H9 (cell line): ENCODE measurements at regions not wholly inside any gene's neighbourhood (a gene's known extent, or its start where the extent isn't known, plus 50 kb on each side); places are given as distances from the start of the nearest gene placed in this dataset.

Source experiments
- DNase-seq: peaks from one replicate; pipeline ENCODE4 v3.0.0-alpha.2; 2017
- H2AFZ ChIP-seq: one replicate; pipeline ENCODE4 v1.6.1; 2013; ENCODE audit warnings: mild to moderate bottlenecking, low read length, control low read depth, moderate library complexity
- H2AK5ac ChIP-seq: 2 replicates; pipeline ENCODE4 v1.6.1; 2013; ENCODE audit warnings: low read length, control low read depth, mixed read lengths; ENCODE audit not compliant: insufficient read length
- H2BK120ac ChIP-seq: one replicate; pipeline ENCODE4 v1.6.1; 2013; ENCODE audit warnings: low read depth, mild to moderate bottlenecking, low read length, control low read depth, inconsistent platforms; ENCODE audit not compliant: poor library complexity, severe bottlenecking
- H2BK12ac ChIP-seq: 2 replicates; pipeline ENCODE4 v1.6.1; 2013; ENCODE audit warnings: low read length, control low read depth, mixed read lengths, low read depth; ENCODE audit not compliant: insufficient read length
- H2BK15ac ChIP-seq: 2 replicates; pipeline ENCODE4 v1.6.1; 2013; ENCODE audit warnings: low read depth, low read length, control low read depth
- H2BK20ac ChIP-seq: one replicate; pipeline ENCODE4 v1.6.1; 2013; ENCODE audit warnings: low read depth, mild to moderate bottlenecking, low read length, control low read depth, inconsistent platforms; ENCODE audit not compliant: poor library complexity, severe bottlenecking
- H2BK5ac ChIP-seq: 2 replicates; pipeline ENCODE4 v1.6.1; 2013; ENCODE audit warnings: low read length, control low read depth, mixed read lengths; ENCODE audit not compliant: insufficient read length
- H3K14ac ChIP-seq: 2 replicates; pipeline ENCODE4 v1.6.1; 2013; ENCODE audit warnings: low read length, control low read depth; ENCODE audit not compliant: insufficient read depth
- H3K18ac ChIP-seq: 2 replicates; pipeline ENCODE4 v1.6.1; 2013; ENCODE audit warnings: low read depth, mild to moderate bottlenecking, mixed read lengths, low read length, control low read depth; ENCODE audit not compliant: insufficient read length
- H3K23ac ChIP-seq: 2 replicates; pipeline ENCODE4 v1.6.1; 2013; ENCODE audit warnings: low read length, control low read depth, mixed read lengths, low read depth; ENCODE audit not compliant: insufficient read length
- H3K23me2 ChIP-seq: 2 replicates; pipeline ENCODE4 v1.6.1; 2013; ENCODE audit warnings: low read depth, mild to moderate bottlenecking, mixed read lengths, low read length, control low read depth; ENCODE audit not compliant: insufficient read length, poor library complexity, severe bottlenecking
- H3K27ac ChIP-seq: 2 replicates; pipeline ENCODE4 v1.5.1; 2013; ENCODE audit warnings: low read length, control low read depth, mixed read lengths, low read depth; ENCODE audit not compliant: insufficient read length
- H3K27me3 ChIP-seq: 2 replicates; pipeline ENCODE4 v1.6.1; 2013; ENCODE audit warnings: low read length, control low read depth, inconsistent platforms; ENCODE audit not compliant: insufficient read depth
- H3K4ac ChIP-seq: 2 replicates; pipeline ENCODE4 v1.6.1; 2013; ENCODE audit warnings: low read depth, mild to moderate bottlenecking, control low read depth, inconsistent platforms, low read length, moderate library complexity
- H3K4me1 ChIP-seq: 2 replicates; pipeline ENCODE4 v1.6.1; 2013; ENCODE audit warnings: low read length, control low read depth, inconsistent platforms; ENCODE audit not compliant: insufficient read depth
- H3K4me2 ChIP-seq: 2 replicates; pipeline ENCODE4 v1.6.1; 2013; ENCODE audit warnings: low read length, control low read depth, mixed read lengths; ENCODE audit not compliant: insufficient read length, insufficient read depth
- H3K56ac ChIP-seq: 2 replicates; pipeline ENCODE4 v1.6.1; 2013; ENCODE audit warnings: low read depth, mild to moderate bottlenecking, mixed read lengths, low read length, control low read depth; ENCODE audit not compliant: insufficient read length
- H3K79me1 ChIP-seq: 2 replicates; pipeline ENCODE4 v1.6.1; 2013; ENCODE audit warnings: low read depth, mild to moderate bottlenecking, moderate library complexity, low read length, control low read depth, inconsistent platforms; ENCODE audit not compliant: insufficient read depth, poor library complexity, severe bottlenecking
- H3K79me2 ChIP-seq: 2 replicates; pipeline ENCODE4 v1.6.1; 2013; ENCODE audit warnings: low read length, control low read depth, inconsistent platforms; ENCODE audit not compliant: insufficient read depth
- H3K9ac ChIP-seq: 2 replicates; pipeline ENCODE4 v1.6.1; 2013; ENCODE audit warnings: low read length, control low read depth, mixed read lengths; ENCODE audit not compliant: insufficient read length; ENCODE audit errors: extremely low read depth
- H3K9me3 ChIP-seq: one replicate; pipeline ENCODE4 v1.6.1; 2013; ENCODE audit warnings: low read depth, low read length, inconsistent platforms; ENCODE audit not compliant: control insufficient read depth
- H3T11ph ChIP-seq: one replicate; pipeline ENCODE4 v1.6.1; 2013; ENCODE audit warnings: mild to moderate bottlenecking, low read length, control low read depth, inconsistent platforms
- H4K20me1 ChIP-seq: one replicate; pipeline ENCODE4 v1.6.1; 2013; ENCODE audit not compliant: control insufficient read depth, insufficient read length, insufficient read depth
- H4K5ac ChIP-seq: 2 replicates; pipeline ENCODE4 v1.6.1; 2013; ENCODE audit warnings: low read depth, mild to moderate bottlenecking, mixed read lengths, low read length, control low read depth; ENCODE audit not compliant: insufficient read length
- H4K8ac ChIP-seq: replicated peaks from 2 replicates; pipeline ENCODE4 v1.6.1; 2013; ENCODE audit warnings: low read length, control low read depth, mixed read lengths, low read depth; ENCODE audit not compliant: insufficient read length
- H4K91ac ChIP-seq: 2 replicates; pipeline ENCODE4 v1.6.1; 2013; ENCODE audit warnings: low read depth, mild to moderate bottlenecking, moderate library complexity, mixed read lengths, low read length, control low read depth; ENCODE audit not compliant: insufficient read length
- H3K27ac Mint-ChIP-seq, 3 experiments: 2 replicates in 2 of 3; 3 replicates in 1 of 3; pipeline ENCODE4 v1.8.0; 2020 to 2021; ENCODE audit warnings: mixed read lengths in 3 of 3, mild to moderate bottlenecking in 1 of 3, moderate library complexity in 1 of 3
- H3K27me3 Mint-ChIP-seq: 2 replicates; pipeline ENCODE4 v1.8.0; 2021; ENCODE audit warnings: low read depth, mild to moderate bottlenecking, moderate library complexity, mixed read lengths
- H3K36me3 Mint-ChIP-seq, 3 experiments: 2 replicates in 2 of 3; 3 replicates in 1 of 3; pipeline ENCODE4 v1.8.0; 2020 to 2021; ENCODE audit warnings: low read depth in 3 of 3, mixed read lengths in 3 of 3; ENCODE audit not compliant: insufficient read depth in 1 of 3
- H3K4me1 Mint-ChIP-seq, 2 experiments: 2 replicates each; pipeline ENCODE4 v1.8.0; 2020; ENCODE audit warnings: mixed read lengths in 2 of 2
- H3K4me3 Mint-ChIP-seq, 2 experiments: 2 replicates in 1 of 2; 3 replicates in 1 of 2; pipeline ENCODE4 v1.8.0; 2020 to 2021; ENCODE audit warnings: mild to moderate bottlenecking in 2 of 2, mixed read lengths in 2 of 2, moderate library complexity in 1 of 2
- H3K9me3 Mint-ChIP-seq, 2 experiments: 2 replicates in 1 of 2; 3 replicates in 1 of 2; pipeline ENCODE4 v1.8.0; 2020; ENCODE audit warnings: mild to moderate bottlenecking in 2 of 2, mixed read lengths in 2 of 2, moderate library complexity in 1 of 2
- CTCF ChIP-seq: fragments of 200-600 bp; sonication (generic); conservative IDR thresholded peaks from 3 replicates; pipeline ENCODE4 v1.8.0; 2021; ENCODE audit warnings: antibody characterized with exemption, mild to moderate bottlenecking
- WGBS: extraction: QIAGEN DNeasy Blood & Tissue Kit; methylation state at CpG from one replicate; pipeline ENCODE4 v1.1.7; 2013; ENCODE audit warnings: missing lambda C conversion rate, low lambda C conversion rate, mixed read lengths; ENCODE audit not compliant: insufficient read length; ENCODE audit errors: extremely low coverage; 5-methylcytosine and 5-hydroxymethylcytosine counted together

- no peak overlapping the region for H4K91ac ChIP-seq
- Mint-ChIP-seq H3K27me3 (no peaks in the 10 kb centered on the region), H3K36me3 (no peaks in the 10 kb centered on the region; a peak in 1 of 7 replicates), H3K4me1 (peaks cover 34 to 36% of the 10 kb centered on the region in 2 experiments), H3K4me3 (no peak overlapping the region), H3K27ac (no peak overlapping the region; a peak in 1 of 7 replicates), H3K9me3 (no peaks in the 10 kb centered on the region; a peak in 1 of 5 replicates)
- H2BK15ac ChIP-seq: no peak overlapping the region
- TF ChIP-seq CTCF: no peak
- H2BK20ac ChIP-seq: no peak overlapping the region
- H3K9me3 ChIP-seq: no peaks in the 10 kb centered on the region
- H2BK5ac ChIP-seq: no peak overlapping the region
- H3K23me2 ChIP-seq: no peaks in the 10 kb centered on the region
- WGBS: no CpG with 5 or more reads among the region's 8 CpGs
- H2AFZ ChIP-seq: no peak overlapping the region
- DNase-seq: no peak
- no peak overlapping the region for H3K4ac ChIP-seq
- H2BK12ac ChIP-seq: no peak overlapping the region
- no peak overlapping the region for H3K4me2 ChIP-seq
- no peak overlapping the region for H2AK5ac ChIP-seq
- H4K8ac ChIP-seq: no peak overlapping the region
- H3K18ac ChIP-seq: no peak overlapping the region
- H3K23ac ChIP-seq: no peak overlapping the region
- no peak overlapping the region for H2BK120ac ChIP-seq
- H3K79me2 ChIP-seq: no peaks in the 10 kb centered on the region
- no peaks in the 10 kb centered on the region for H3K27me3 ChIP-seq
- H4K5ac ChIP-seq: no peak overlapping the region
- H4K20me1 ChIP-seq: no peaks in the 10 kb centered on the region
- no peak overlapping the region for H3K27ac ChIP-seq
- H3K4me1 ChIP-seq: no peaks in the 10 kb centered on the region
- no peak overlapping the region for H3K9ac ChIP-seq
- no peak overlapping the region for H3T11ph ChIP-seq
- no peak overlapping the region for H3K14ac ChIP-seq
- H3K56ac ChIP-seq: no peak overlapping the region
- no peaks in the 10 kb centered on the region for H3K79me1 ChIP-seq
Observed at GRCh38 chr10:90302758-90303481, 554.9 kb downstream of the HTR7 start.
